H1 (cell line): ENCODE measurements at regions not wholly inside any gene's neighbourhood (a gene's known extent, or its start where the extent isn't known, plus 50 kb on each side); places are given as distances from the start of the nearest gene placed in this dataset.
"Not testable (repeated sequence)": the region's sequence is repeated elsewhere in the genome, so short reads cannot be mapped to it uniquely, and the experiment has no call there.

Source experiments
- CTCF ChIA-PET: fragments of 300-600 bp; sonication (Branson Sonifier 250); formaldehyde crosslinking; loops from one replicate; lab custom pipeline; 2021; ENCODE audit not compliant: partially characterized antibody; lab: Charles Lee
- POLR2A ChIA-PET: fragments of 300-600 bp; sonication (Branson Sonifier 250); formaldehyde crosslinking; loops from one replicate; lab custom pipeline; 2021; ENCODE audit warnings: inconsistent platforms; ENCODE audit not compliant: partially characterized antibody; lab: Charles Lee
- DNase-seq, 2 experiments: peaks; one replicate each; pipeline versions ENCODE4 v3.0.0 to v3.0.0-alpha.2; 2010 to 2022; ENCODE audit warnings: low spot score in 2 of 2, low read depth in 1 of 2, mixed read lengths in 1 of 2
- FAIRE-seq: peaks from 2 replicates; lab custom pipeline; 2011; peaks lifted over from hg19 to GRCh38; lab: Jason Lieb, UNC
- H2AFZ ChIP-seq: 2 replicates; pipeline ENCODE4 v1.8.1; 2012; ENCODE audit warnings: low read length, inconsistent platforms
- H2AK5ac ChIP-seq: 2 replicates; pipeline ENCODE4 v1.6.1; 2013; ENCODE audit warnings: low read depth, low read length
- H2BK120ac ChIP-seq: replicated peaks from 2 replicates; pipeline ENCODE3; 2013; ENCODE audit warnings: low read depth, low read length, inconsistent platforms
- H2BK12ac ChIP-seq: 2 replicates; pipeline ENCODE4 v1.6.1; 2013; ENCODE audit warnings: low read depth, low read length
- H2BK15ac ChIP-seq: 2 replicates; pipeline ENCODE4 v1.6.1; 2013; ENCODE audit warnings: low read length
- H2BK20ac ChIP-seq: 2 replicates; pipeline ENCODE4 v1.6.1; 2013; ENCODE audit warnings: low read length
- H2BK5ac ChIP-seq: 2 replicates; pipeline ENCODE4 v1.6.1; 2013; ENCODE audit warnings: low read depth, low read length
- H3K14ac ChIP-seq: 2 replicates; pipeline ENCODE4 v1.6.1; 2013; ENCODE audit warnings: inconsistent platforms; ENCODE audit not compliant: insufficient read length
- H3K18ac ChIP-seq: 2 replicates; pipeline ENCODE4 v1.6.1; 2013; ENCODE audit warnings: low read length; ENCODE audit errors: extremely low read depth
- H3K23ac ChIP-seq: 2 replicates; pipeline ENCODE4 v1.6.1; 2013; ENCODE audit warnings: inconsistent platforms; ENCODE audit not compliant: insufficient read length
- H3K23me2 ChIP-seq: 2 replicates; pipeline ENCODE4 v1.6.1; 2013; ENCODE audit warnings: low read depth, low read length
- H3K27ac ChIP-seq: 2 replicates; pipeline ENCODE4 v1.6.1; 2011; ENCODE audit warnings: low read depth, low read length, inconsistent platforms
- H3K27me3 ChIP-seq, 4 experiments: replicated peaks in 1 of 4; 1 replicate in 1 of 4; 2 replicates in 3 of 4; pipeline versions ENCODE4 v1.6.1 to v1.8.1; 2011 to 2013; ENCODE audit warnings: low read length in 3 of 4, mild to moderate bottlenecking in 3 of 4, inconsistent platforms in 2 of 4, mixed read lengths in 2 of 4, moderate library complexity in 1 of 4; ENCODE audit not compliant: control insufficient read depth in 3 of 4, insufficient read depth in 3 of 4; ENCODE audit errors: extremely low read depth in 1 of 4
- H3K36me3 ChIP-seq, 4 experiments: 2 replicates each; pipeline versions ENCODE4 v1.6.1 to v1.8.1; 2011 to 2013; ENCODE audit warnings: mild to moderate bottlenecking in 4 of 4, low read length in 3 of 4, moderate library complexity in 2 of 4, control low read depth in 1 of 4, inconsistent platforms in 1 of 4; ENCODE audit not compliant: insufficient read depth in 4 of 4, control insufficient read depth in 2 of 4
- H3K4ac ChIP-seq: replicated peaks from 2 replicates; pipeline ENCODE3; 2013; ENCODE audit warnings: low read length, low read depth, mixed read lengths, inconsistent platforms; ENCODE audit not compliant: insufficient read length
- H3K4me1 ChIP-seq, 4 experiments: replicated peaks in 1 of 4; 1 replicate in 1 of 4; 2 replicates in 3 of 4; pipeline versions ENCODE4 v1.6.1 to v1.8.1; 2011 to 2013; ENCODE audit warnings: low read length in 3 of 4, inconsistent platforms in 2 of 4, mixed read lengths in 1 of 4; ENCODE audit not compliant: insufficient read depth in 4 of 4, control insufficient read depth in 3 of 4
- H3K4me2 ChIP-seq, 2 experiments: 2 replicates each; pipeline versions ENCODE4 v1.6.1 to v1.8.1; 2011 to 2013; ENCODE audit warnings: low read depth in 2 of 2, low read length in 2 of 2, control low read depth in 1 of 2, inconsistent platforms in 1 of 2, mild to moderate bottlenecking in 1 of 2; ENCODE audit not compliant: insufficient read depth in 1 of 2
- H3K4me3 ChIP-seq, 4 experiments: fragments of 200-600, 300-600 bp in 1 of 4; sonication (generic), shearing (Covaris generic), sonication (Bioruptor Twin) in 1 of 4; 2 replicates each; pipeline versions ENCODE4 v1.5.1 to v1.8.1; 2011 to 2016; ENCODE audit warnings: low read length in 4 of 4, low read depth in 3 of 4, control low read depth in 2 of 4, inconsistent platforms in 2 of 4, mild to moderate bottlenecking in 2 of 4, mixed read lengths in 1 of 4, moderate library complexity in 1 of 4; ENCODE audit not compliant: insufficient read depth in 2 of 4; ENCODE audit errors: extremely low read depth in 1 of 4
- H3K56ac ChIP-seq: replicated peaks from 2 replicates; pipeline ENCODE3; 2013; ENCODE audit warnings: low read depth, mild to moderate bottlenecking, mixed read lengths, low read length, inconsistent platforms; ENCODE audit not compliant: insufficient read length
- H3K79me1 ChIP-seq: 2 replicates; pipeline ENCODE4 v1.6.1; 2013; ENCODE audit warnings: low read depth, low read length, control low read depth
- H3K79me2 ChIP-seq, 2 experiments: 2 replicates each; pipeline versions ENCODE4 v1.6.1 to v1.8.1; 2012 to 2013; ENCODE audit warnings: low read length in 2 of 2, mild to moderate bottlenecking in 2 of 2, inconsistent platforms in 1 of 2; ENCODE audit not compliant: insufficient read depth in 2 of 2, control insufficient read depth in 1 of 2
- H3K9ac ChIP-seq, 4 experiments: replicated peaks in 1 of 4; 1 replicate in 1 of 4; 2 replicates in 3 of 4; pipeline versions ENCODE4 v1.6.1 to v1.8.1; 2011 to 2013; ENCODE audit warnings: low read depth in 3 of 4, low read length in 3 of 4, control low read depth in 2 of 4, mild to moderate bottlenecking in 2 of 4, moderate library complexity in 2 of 4, inconsistent platforms in 1 of 4; ENCODE audit errors: extremely low read depth in 1 of 4
- H3K9me3 ChIP-seq, 2 experiments: 2 replicates each; pipeline versions ENCODE4 v1.6.1 to v1.8.1; 2012 to 2013; ENCODE audit warnings: mild to moderate bottlenecking in 2 of 2, moderate library complexity in 2 of 2, control low read depth in 1 of 2, inconsistent platforms in 1 of 2, low read depth in 1 of 2, low read length in 1 of 2, mixed read lengths in 1 of 2; ENCODE audit not compliant: insufficient read depth in 2 of 2
- H4K20me1 ChIP-seq, 2 experiments: replicated peaks in 1 of 2; 2 replicates each; pipeline versions ENCODE3 to v1.8.1; 2011 to 2013; ENCODE audit warnings: inconsistent platforms in 2 of 2, low read length in 2 of 2, mild to moderate bottlenecking in 1 of 2; ENCODE audit not compliant: insufficient read depth in 2 of 2, control insufficient read depth in 1 of 2
- H4K5ac ChIP-seq: 2 replicates; pipeline ENCODE4 v1.6.1; 2013; ENCODE audit warnings: low read length, low read depth, mixed read lengths, inconsistent platforms; ENCODE audit not compliant: insufficient read length
- H4K8ac ChIP-seq: 2 replicates; pipeline ENCODE4 v1.8.0; 2013; ENCODE audit warnings: mild to moderate bottlenecking, moderate library complexity, low read length, inconsistent platforms; ENCODE audit not compliant: insufficient read depth; ENCODE audit errors: extremely low read depth
- H4K91ac ChIP-seq: replicated peaks from 2 replicates; pipeline ENCODE3; 2013; ENCODE audit warnings: low read length, mixed read lengths, inconsistent platforms; ENCODE audit not compliant: insufficient read length
- WGBS, 2 experiments: shearing (Covaris generic) in 1 of 2; methylation state at CpG; one replicate each; pipeline versions ENCODE4 v1.1.6 to v1.1.7; 2013 to 2015; ENCODE audit warnings: low lambda C conversion rate in 2 of 2, mixed read lengths in 2 of 2, inconsistent platforms in 1 of 2, low coverage in 1 of 2, missing lambda C conversion rate in 1 of 2; ENCODE audit not compliant: insufficient replicate concordance in 2 of 2, insufficient coverage in 1 of 2, insufficient read length in 1 of 2; ENCODE audit errors: extremely low coverage in 1 of 2, missing lambda C conversion rate in 1 of 2; 5-methylcytosine and 5-hydroxymethylcytosine counted together

- H3K79me1 ChIP-seq, H3K4me1 ChIP-seq, H3K4me3 ChIP-seq, H3K27ac ChIP-seq, H2BK20ac ChIP-seq, H4K5ac ChIP-seq, H3K9ac ChIP-seq, H2BK120ac ChIP-seq, H3K4ac ChIP-seq, H2AFZ ChIP-seq, H3K79me2 ChIP-seq, DNase-seq, H3K4me2 ChIP-seq, H3K56ac ChIP-seq, H4K8ac ChIP-seq, H2BK12ac ChIP-seq, H3K27me3 ChIP-seq, H2BK15ac ChIP-seq, POLR2A ChIA-PET, H2AK5ac ChIP-seq, H3K14ac ChIP-seq, H3K23me2 ChIP-seq, H3K23ac ChIP-seq, H3K9me3 ChIP-seq, H2BK5ac ChIP-seq, H3K36me3 ChIP-seq, FAIRE-seq, H3K18ac ChIP-seq, H4K20me1 ChIP-seq, H4K91ac ChIP-seq: not testable (repeated sequence)
- 95% methylated on average over 15 of the region's 15 CpGs; no CpG with 5 or more reads in 1 of the 2 experiments for WGBS, 2 experiments
- CTCF ChIA-PET: interaction anchor here (0.8 to 3.5 kb wide), 2 partner anchors 10 to 22 kb away, joined by 3 to 17 read pairs; no protein-coding TSS in a partner anchor
These were observed 132.4 kb upstream of the KIF5B start for GRCh38 chr10:32188601-32189000.
